Smooth muscle cell (in vitro differentiated cells): ENCODE measurements at regions not wholly inside any gene's neighbourhood (a gene's known extent, or its start where the extent isn't known, plus 50 kb on each side); places are given as distances from the start of the nearest gene placed in this dataset.

Experiments used
- DNase-seq: peaks from one replicate; lab custom pipeline; 2025; ENCODE audit not compliant: unreplicated experiment; lab: John Stamatoyannopoulos, UW
- H2AFZ ChIP-seq: fragments of 200-600 bp; sonication (generic); 2 replicates; pipeline ENCODE4 v1.6.0; 2016; ENCODE audit warnings: antibody characterized with exemption, low read depth, mild to moderate bottlenecking
- H3F3A ChIP-seq: fragments of 200-600 bp; sonication (generic); 2 replicates; pipeline ENCODE4 v1.6.0; 2017; ENCODE audit warnings: antibody characterized with exemption, low read depth
- H3K27ac ChIP-seq: fragments of 200-600 bp; sonication (generic); 2 replicates; pipeline ENCODE4 v1.5.1; 2016; ENCODE audit warnings: low read depth, mild to moderate bottlenecking
- H3K27me3 ChIP-seq: fragments of 200-600 bp; sonication (generic); 2 replicates; pipeline ENCODE4 v1.6.1; 2016; ENCODE audit warnings: low read depth, mild to moderate bottlenecking
- H3K36me3 ChIP-seq: fragments of 200-600 bp; sonication (generic); 2 replicates; pipeline ENCODE4 v1.5.1; 2016; ENCODE audit warnings: low read depth
- H3K4me1 ChIP-seq: fragments of 200-600 bp; sonication (generic); 2 replicates; pipeline ENCODE4 v1.5.1; 2016; ENCODE audit warnings: low read depth
- H3K4me2 ChIP-seq: fragments of 200-600 bp; sonication (generic); 2 replicates; pipeline ENCODE4 v1.6.0; 2016; ENCODE audit warnings: mild to moderate bottlenecking
- H3K4me3 ChIP-seq: fragments of 200-600 bp; sonication (generic); 2 replicates; pipeline ENCODE4 v1.5.1; 2016; ENCODE audit warnings: mild to moderate bottlenecking
- H3K79me2 ChIP-seq: fragments of 200-600 bp; sonication (generic); 2 replicates; pipeline ENCODE4 v1.6.0; 2016; ENCODE audit warnings: low read depth, mild to moderate bottlenecking
- H3K9ac ChIP-seq: fragments of 200-600 bp; sonication (generic); 2 replicates; pipeline ENCODE4 v1.6.0; 2016; ENCODE audit warnings: low read depth
- H3K9me3 ChIP-seq: fragments of 200-600 bp; sonication (generic); replicated peaks from 2 replicates; pipeline ENCODE4 v1.5.1; 2016; ENCODE audit warnings: low read depth
- H4K20me1 ChIP-seq: fragments of 200-600 bp; sonication (generic); 2 replicates; pipeline ENCODE4 v1.6.0; 2016; ENCODE audit warnings: low read depth
- CTCF ChIP-seq: fragments of 200-600 bp; sonication (generic); IDR thresholded peaks from 2 replicates; pipeline ENCODE4 v1.5.1; 2017; ENCODE audit warnings: borderline replicate concordance, mild to moderate bottlenecking, antibody characterized with exemption; ENCODE audit not compliant: insufficient read depth, poor library complexity, severe bottlenecking
- WGBS: methylation state at CpG from one replicate; pipeline ENCODE4 v1.1.7; 2016; ENCODE audit warnings: low lambda C conversion rate; 5-methylcytosine and 5-hydroxymethylcytosine counted together

DNA sequence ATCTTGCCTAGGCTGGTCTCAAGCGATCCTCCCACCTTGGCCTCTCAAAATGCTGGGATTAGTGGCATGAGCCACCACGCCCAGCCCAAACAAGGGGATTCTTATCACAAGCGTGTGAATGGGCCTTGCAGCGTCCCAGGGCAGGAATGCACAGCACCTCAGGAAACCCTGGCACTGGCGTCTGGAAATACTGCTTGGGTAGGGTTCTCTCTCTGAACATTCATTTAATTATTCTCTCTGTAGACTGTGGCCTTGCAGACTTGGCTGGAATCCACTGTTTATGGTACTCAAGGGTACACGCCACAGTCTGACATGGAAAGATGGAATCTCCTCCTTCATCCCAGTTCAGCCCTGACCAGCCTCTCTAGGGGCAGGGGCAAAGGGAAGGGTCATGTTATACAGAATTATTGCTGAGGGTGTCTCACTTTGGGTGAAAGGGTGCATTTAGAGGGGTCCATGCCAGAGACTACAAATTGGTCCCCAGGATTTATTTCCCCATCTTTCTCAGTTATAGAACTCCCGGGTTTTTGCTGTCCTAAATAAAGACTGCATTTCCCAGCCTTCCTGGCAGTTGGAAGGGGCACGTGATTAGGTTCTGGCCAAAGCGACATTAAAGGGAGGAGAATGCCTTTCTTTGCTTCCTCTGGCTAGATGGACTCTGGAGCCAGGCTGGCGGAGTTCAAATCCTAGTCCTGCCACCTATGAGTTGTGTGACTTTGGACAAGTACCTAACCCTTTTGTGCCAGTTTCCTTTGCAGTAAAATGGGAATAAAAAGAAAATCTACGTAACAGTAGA, 147.2 kb upstream of the HAAO start:
- H3K9ac ChIP-seq = no peak overlapping the region
- H2AFZ ChIP-seq = no peak overlapping the region
- DNase-seq = no peak
- H3K27me3 ChIP-seq = no peaks in the 10 kb centered on the region
- no peak for TF ChIP-seq CTCF
- no peaks in the 10 kb centered on the region for H4K20me1 ChIP-seq
- H3F3A ChIP-seq = peaks cover 5% of the 10 kb centered on the region
- 74% methylated on average over 11 of the region's 11 CpGs for WGBS
- no peak overlapping the region for H3K27ac ChIP-seq
- H3K4me2 ChIP-seq = peak overlapping the region; percentile 19
- no peaks in the 10 kb centered on the region for H3K9me3 ChIP-seq
- H3K36me3 ChIP-seq = no peaks in the 10 kb centered on the region
- peaks cover 8% of the 10 kb centered on the region for H3K4me1 ChIP-seq
- H3K79me2 ChIP-seq = no peaks in the 10 kb centered on the region
- H3K4me3 ChIP-seq = no peak overlapping the region

GRCh38 chr2:42938671-42939370, 146.4 kb upstream of the HAAO start:
- no peak for TF ChIP-seq CTCF
- WGBS = 19% methylated on average over 3 of the region's 3 CpGs
- Histone ChIP-seq H3K9me3 (no peaks in the 10 kb centered on the region), H2AFZ (no peak overlapping the region), H3K4me1 (peaks cover 11% of the 10 kb centered on the region), H3K9ac (no peak overlapping the region), H3K4me3 (no peak overlapping the region), H3K36me3 (no peaks in the 10 kb centered on the region), H3K79me2 (no peaks in the 10 kb centered on the region), H3K27ac (no peak overlapping the region), H3K27me3 (no peaks in the 10 kb centered on the region), H4K20me1 (no peaks in the 10 kb centered on the region), H3F3A (peaks cover 5% of the 10 kb centered on the region), H3K4me2 (peak overlapping the region; percentile 19)
- DNase-seq = no peak

DNA sequence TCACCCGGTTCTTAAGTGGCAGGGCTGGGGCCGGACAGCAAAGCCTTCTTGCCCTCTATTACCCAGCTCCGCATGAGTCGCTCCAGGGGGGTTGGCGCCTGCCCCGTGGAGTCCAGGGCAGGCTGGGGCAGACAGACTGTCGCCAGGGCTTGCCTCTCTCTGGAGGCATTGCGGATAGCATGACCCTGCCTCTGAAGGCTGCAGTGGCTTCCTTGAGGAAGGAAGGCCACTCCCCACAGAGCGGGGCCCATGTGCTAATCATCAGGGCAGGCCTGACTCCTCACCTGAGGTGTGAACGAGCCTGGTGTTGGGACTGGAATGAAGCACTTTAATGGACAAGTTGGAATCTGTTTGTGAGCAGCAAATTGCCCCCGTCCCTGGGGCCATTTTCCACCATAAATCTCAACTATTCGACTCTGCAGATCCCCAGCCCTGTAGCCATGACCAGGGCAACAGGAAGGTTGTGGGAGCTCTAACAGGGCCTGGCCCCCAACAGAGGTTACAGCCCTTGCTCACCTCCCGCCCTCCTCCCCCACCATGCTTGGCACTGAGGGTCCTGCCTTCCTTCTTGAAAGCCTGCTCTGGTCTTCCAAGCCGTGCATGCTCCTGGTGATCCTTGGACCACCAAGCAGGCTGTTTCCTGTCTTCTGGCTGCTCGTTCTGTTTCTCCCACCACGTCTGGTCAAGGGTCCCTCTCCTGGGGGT, 144.9 kb upstream of the HAAO start:
- H4K20me1 ChIP-seq = no peaks in the 10 kb centered on the region

More for the DNA sequence above, 144.9 kb upstream of the HAAO start:
- peaks cover 19% of the 10 kb centered on the region for H3K4me1 ChIP-seq
- no peaks in the 10 kb centered on the region for H3K9me3 ChIP-seq
- WGBS = 72% methylated on average over 16 of the region's 16 CpGs
- no peaks in the 10 kb centered on the region for H3K36me3 ChIP-seq
- H3F3A ChIP-seq = peaks cover 12% of the 10 kb centered on the region
- no peak overlapping the region for H3K4me2 ChIP-seq
- no peak overlapping the region for H3K9ac ChIP-seq
- no peak overlapping the region for H2AFZ ChIP-seq
- no peak overlapping the region for H3K4me3 ChIP-seq
- TF ChIP-seq CTCF = no peak
- no peak for DNase-seq
- no peaks in the 10 kb centered on the region for H3K79me2 ChIP-seq
- H3K27me3 ChIP-seq = no peaks in the 10 kb centered on the region
- H3K27ac ChIP-seq = no peak overlapping the region
